ENCODE measurements at regions not wholly inside any gene's neighbourhood (a gene's known extent, or its start where the extent isn't known, plus 50 kb on each side); places are given as distances from the start of the nearest gene placed in this dataset.

GRCh38 chr1:214801191-214801590, 198.2 kb downstream of the CENPF start:
- no peak for TF ChIP-seq CTCF (conservative IDR thresholded peaks at IDR 0.05 in 1 of 2, IDR thresholded peaks at IDR 0.05 in 1 of 2; ENCODE audit: low read depth in 1 of 2, low read length in 2 of 2)
- no peak for TF ChIP-seq EZH2 (IDR thresholded peaks at IDR 0.05; ENCODE audit: low read length, missing control alignments)
- H3K4me3 ChIP-seq (replicated peaks in 1 of 4; ENCODE audit: control extremely low read depth in 1 of 4, insufficient read depth in 1 of 4, low read depth in 3 of 4, low read length in 4 of 4), result no peak overlapping the region
- no peaks in the 10 kb centered on the region for H4K20me1 ChIP-seq (ENCODE audit: control insufficient read depth, extremely low read depth, insufficient read depth, low read length)
- H3K9me3 ChIP-seq (ENCODE audit: control insufficient read depth, insufficient read depth, low read depth, low read length), result no peaks in the 10 kb centered on the region
- H3K27me3 ChIP-seq (ENCODE audit: control insufficient read depth, insufficient read depth, low read length), result no peaks in the 10 kb centered on the region
- H2AFZ ChIP-seq (ENCODE audit: low read length), result no peak overlapping the region
- no peaks in the 10 kb centered on the region for H3K4me1 ChIP-seq (ENCODE audit: control insufficient read depth, extremely low read depth, insufficient read depth, low read length)
- no peak overlapping the region for H3K9ac ChIP-seq (ENCODE audit: insufficient read depth, low read length)
- H3K79me2 ChIP-seq (ENCODE audit: control insufficient read depth, insufficient read depth, low read length), result no peaks in the 10 kb centered on the region
- H3K27ac ChIP-seq (ENCODE audit: insufficient read depth, low read length), result no peak overlapping the region
- no peak for DNase-seq (ENCODE audit: low read depth in 2 of 2)
- H3K36me3 ChIP-seq (ENCODE audit: control insufficient read depth, insufficient read depth, low read length), result no peaks in the 10 kb centered on the region
- no peak overlapping the region for H3K4me2 ChIP-seq (ENCODE audit: extremely low read depth, insufficient read depth, low read length)

GRCh38 chr1:214808845-214809460, 206.0 kb downstream of the CENPF start:
- no peaks in the 10 kb centered on the region for H3K27me3 ChIP-seq (ENCODE audit: control insufficient read depth, insufficient read depth, low read length)
- H3K36me3 ChIP-seq (ENCODE audit: control insufficient read depth, insufficient read depth, low read length), result no peaks in the 10 kb centered on the region
- no peaks in the 10 kb centered on the region for H3K9me3 ChIP-seq (ENCODE audit: control insufficient read depth, insufficient read depth, low read depth, low read length)
- no peak overlapping the region for H3K4me3 ChIP-seq (replicated peaks in 1 of 4; ENCODE audit: control extremely low read depth in 1 of 4, insufficient read depth in 1 of 4, low read depth in 3 of 4, low read length in 4 of 4)
- no peak for TF ChIP-seq EZH2 (IDR thresholded peaks at IDR 0.05; ENCODE audit: low read length, missing control alignments)
- TF ChIP-seq CTCF (conservative IDR thresholded peaks at IDR 0.05 in 1 of 2, IDR thresholded peaks at IDR 0.05 in 1 of 2; ENCODE audit: low read depth in 1 of 2, low read length in 2 of 2), result peak; percentile 40 to 58
- no peaks in the 10 kb centered on the region for H3K79me2 ChIP-seq (ENCODE audit: control insufficient read depth, insufficient read depth, low read length)
- no peak overlapping the region for H3K4me2 ChIP-seq (ENCODE audit: extremely low read depth, insufficient read depth, low read length)
- no peak overlapping the region for H3K9ac ChIP-seq (ENCODE audit: insufficient read depth, low read length)
- H3K27ac ChIP-seq (ENCODE audit: insufficient read depth, low read length), result no peak overlapping the region
- peak; percentile 36 to 66 for DNase-seq (ENCODE audit: low read depth in 2 of 2)
- no peak overlapping the region for H2AFZ ChIP-seq (ENCODE audit: low read length)
- no peaks in the 10 kb centered on the region for H4K20me1 ChIP-seq (ENCODE audit: control insufficient read depth, extremely low read depth, insufficient read depth, low read length)
- H3K4me1 ChIP-seq (ENCODE audit: control insufficient read depth, extremely low read depth, insufficient read depth, low read length), result no peaks in the 10 kb centered on the region

- TF ChIP-seq CTCF (conservative IDR thresholded peaks at IDR 0.05 in 1 of 2, IDR thresholded peaks at IDR 0.05 in 1 of 2; ENCODE audit: low read depth in 1 of 2, low read length in 2 of 2), result peak; percentile 8 to 42
- no peak for TF ChIP-seq EZH2 (IDR thresholded peaks at IDR 0.05; ENCODE audit: low read length, missing control alignments)
- no peak overlapping the region for H3K4me3 ChIP-seq (replicated peaks in 1 of 4; ENCODE audit: control extremely low read depth in 1 of 4, insufficient read depth in 1 of 4, low read depth in 3 of 4, low read length in 4 of 4)
- no peaks in the 10 kb centered on the region for H4K20me1 ChIP-seq (ENCODE audit: control insufficient read depth, extremely low read depth, insufficient read depth, low read length)
- H3K36me3 ChIP-seq (ENCODE audit: control insufficient read depth, insufficient read depth, low read length), result no peaks in the 10 kb centered on the region
- no peak overlapping the region for H3K9ac ChIP-seq (ENCODE audit: insufficient read depth, low read length)
- H3K9me3 ChIP-seq (ENCODE audit: control insufficient read depth, insufficient read depth, low read depth, low read length), result no peaks in the 10 kb centered on the region
- H3K4me2 ChIP-seq (ENCODE audit: extremely low read depth, insufficient read depth, low read length), result no peak overlapping the region
- no peak overlapping the region for H2AFZ ChIP-seq (ENCODE audit: low read length)
- DNase-seq (ENCODE audit: low read depth in 2 of 2), result no peak
- no peaks in the 10 kb centered on the region for H3K27me3 ChIP-seq (ENCODE audit: control insufficient read depth, insufficient read depth, low read length)
- no peaks in the 10 kb centered on the region for H3K4me1 ChIP-seq (ENCODE audit: control insufficient read depth, extremely low read depth, insufficient read depth, low read length)
- H3K79me2 ChIP-seq (ENCODE audit: control insufficient read depth, insufficient read depth, low read length), result no peaks in the 10 kb centered on the region
- no peak overlapping the region for H3K27ac ChIP-seq (ENCODE audit: insufficient read depth, low read length)
These were observed 213.6 kb downstream of the CENPF start for GRCh38 chr1:214816603-214817002.
